Upper lobe of left lung (tissue), 6 donors: ENCODE measurements at regions not wholly inside any gene's neighbourhood (a gene's known extent, or its start where the extent isn't known, plus 50 kb on each side); places are given as distances from the start of the nearest gene placed in this dataset.
A peak's percentile ranks its signal among the peaks of the same experiment; 100 is the strongest.

Experiments
- ATAC-seq, 2 donors: fragments of 200-7000 bp; cut with Tn5 transposase; one replicate each; pipeline ENCODE4 v1.9.1; 2022; ENCODE audit warnings: mild to moderate bottlenecking in 2 of 2, moderate library complexity in 2 of 2; ENCODE audit not compliant: low FRiP score in 2 of 2
- DNase-seq, 2 donors: peaks; one replicate each; pipeline ENCODE4 v3.0.0-alpha.2; 2019 to 2020
- H3K27ac ChIP-seq, 4 donors: fragments of 200-600 bp; sonication (generic); one replicate each; pipeline ENCODE4 v1.5.1; 2016 to 2019
- H3K27me3 ChIP-seq, 4 donors: fragments of 200-600 bp; sonication (generic); one replicate each; pipeline ENCODE4 v1.5.1; 2017 to 2019
- H3K36me3 ChIP-seq, 4 donors: fragments of 200-600 bp; sonication (generic); one replicate each; pipeline ENCODE4 v1.5.1; 2016 to 2019
- H3K4me1 ChIP-seq, 4 donors: fragments of 200-600 bp; sonication (generic); one replicate each; pipeline ENCODE4 v1.5.1; 2018 to 2019
- H3K4me3 ChIP-seq, 4 donors: fragments of 200-600 bp; sonication (generic); one replicate each; pipeline ENCODE4 v1.5.1; 2017 to 2019; ENCODE audit warnings: mild to moderate bottlenecking in 2 of 4, moderate library complexity in 1 of 4
- H3K9me3 ChIP-seq, 4 donors: fragments of 200-600 bp; sonication (generic); one replicate each; pipeline ENCODE4 v1.5.1; 2018 to 2019
- CTCF ChIP-seq, 6 experiments: fragments of 450-650 bp in 4 of 6; fragments of 200-600 bp in 2 of 6; sonication (generic) in 2 of 6; IDR thresholded peaks; one replicate each; pipeline ENCODE4 v1.5.1; 2016 to 2019; ENCODE audit warnings: antibody characterized with exemption in 6 of 6
- EP300 ChIP-seq, 4 donors: sonication (generic); formaldehyde crosslinking; IDR thresholded peaks; one replicate each; pipeline ENCODE4 v1.5.1; 2017; ENCODE audit warnings: antibody characterized with exemption in 4 of 4, control low read depth in 2 of 4
- POLR2A ChIP-seq, 4 donors: fragments of 450-650 bp; IDR thresholded peaks; one replicate each; pipeline ENCODE4 v1.5.1; 2016 to 2017; ENCODE audit warnings: antibody characterized with exemption in 4 of 4, mild to moderate bottlenecking in 2 of 4
- POLR2AphosphoS5 ChIP-seq, 2 donors: sonication (generic); formaldehyde crosslinking; IDR thresholded peaks; one replicate each; pipeline ENCODE4 v1.5.1; 2017; ENCODE audit warnings: antibody characterized with exemption in 2 of 2
- WGBS, 2 donors: methylation state at CpG; one replicate each; pipeline ENCODE4 v1.1.5; 2017 to 2018; 5-methylcytosine and 5-hydroxymethylcytosine counted together
- donor health status: DM: no; HTN: no; CAD: no; lungs with moderate emphysema.
- donor health status: DM: no; HTN: yes; CAD: no; lungs with severe emphysema.

GRCh38 chr17:73826181-73826871 is 182.1 kb upstream of the SDK2 start:
- TF ChIP-seq POLR2AphosphoS5 (IDR thresholded peaks at IDR 0.05), result no peak
- TF ChIP-seq POLR2A (IDR thresholded peaks at IDR 0.05), result no peak
- TF ChIP-seq CTCF (IDR thresholded peaks at IDR 0.05), result no peak
- TF ChIP-seq EP300 (IDR thresholded peaks at IDR 0.05), result no peak
- Histone ChIP-seq H3K4me3 (no peak overlapping the region), H3K9me3 (no peaks in the 10 kb centered on the region), H3K4me1 (peaks cover 16 to 20% (median 17%) of the 10 kb centered on the region in 4 donors), H3K36me3 (no peaks in the 10 kb centered on the region), H3K27ac (peak overlapping the region in 2 of 4 donors; percentile 65 to 71), H3K27me3 (no peaks in the 10 kb centered on the region)
- ATAC-seq (no peak), DNase-seq (no peak)
- WGBS, 2 donors, result 87% methylated on average over 3 to 9 of the region's 9 CpGs

- Histone ChIP-seq H3K9me3 (no peaks in the 10 kb centered on the region), H3K36me3 (no peaks in the 10 kb centered on the region), H3K4me3 (no peak overlapping the region), H3K4me1 (peaks cover 16 to 20% (median 17%) of the 10 kb centered on the region in 4 donors), H3K27ac (peak overlapping the region in 3 of 4 donors; percentile 58 to 71 (median 65)), H3K27me3 (no peaks in the 10 kb centered on the region)
- TF ChIP-seq POLR2AphosphoS5 (IDR thresholded peaks at IDR 0.05) (no peak), EP300 (IDR thresholded peaks at IDR 0.05) (no peak), CTCF (IDR thresholded peaks at IDR 0.05) (no peak), POLR2A (IDR thresholded peaks at IDR 0.05) (no peak)
- ATAC-seq (no peak), DNase-seq (no peak)
- 96 to 100% methylated on average over 1 to 2 of the region's 2 CpGs for WGBS, 2 donors
Measured at GRCh38 chr17:73826872-73827228, 182.6 kb upstream of the SDK2 start.

GRCh38 chr17:73827627-73828291 is 183.5 kb upstream of the SDK2 start:
- H3K27me3 ChIP-seq, result no peaks in the 10 kb centered on the region
- no peaks in the 10 kb centered on the region for H3K9me3 ChIP-seq
- TF ChIP-seq POLR2AphosphoS5 (IDR thresholded peaks at IDR 0.05), result peak in 1 of 2 donors; percentile 45
- TF ChIP-seq CTCF (IDR thresholded peaks at IDR 0.05), result no peak
- WGBS, 2 donors, result 26 to 41% methylated on average over 19 of the region's 19 CpGs
- ATAC-seq, result peak; percentile 37 to 52
- no peaks in the 10 kb centered on the region for H3K36me3 ChIP-seq
- H3K27ac ChIP-seq, result peak overlapping the region; percentile 58 to 71 (median 66)
- H3K4me3 ChIP-seq, result no peak overlapping the region
- DNase-seq, result no peak
- H3K4me1 ChIP-seq, result peaks cover 16 to 20% (median 17%) of the 10 kb centered on the region in 4 donors

GRCh38 chr17:73829676-73830280 is 185.5 kb upstream of the SDK2 start:
- TF ChIP-seq POLR2AphosphoS5 (IDR thresholded peaks at IDR 0.05) (no peak), EP300 (IDR thresholded peaks at IDR 0.05) (no peak), CTCF (IDR thresholded peaks at IDR 0.05) (no peak), POLR2A (IDR thresholded peaks at IDR 0.05) (no peak)
- Histone ChIP-seq H3K27me3 (no peaks in the 10 kb centered on the region), H3K4me1 (peaks cover 16 to 20% (median 17%) of the 10 kb centered on the region in 4 donors), H3K4me3 (no peak overlapping the region), H3K36me3 (no peaks in the 10 kb centered on the region), H3K27ac (no peak overlapping the region), H3K9me3 (no peaks in the 10 kb centered on the region)
- WGBS, 2 donors, result 94 to 96% methylated on average over 13 of the region's 13 CpGs
- ATAC-seq, result no peak
- no peak for DNase-seq
